ENCODE measurements at regions not wholly inside any gene's neighbourhood (a gene's known extent, or its start where the extent isn't known, plus 50 kb on each side); places are given as distances from the start of the nearest gene placed in this dataset.

GRCh38 chr10:114743521-114744231 lies 77.9 kb upstream of the FHIP2A start:
- no peaks in the 10 kb centered on the region for H3K4me1 ChIP-seq (replicated peaks in 1 of 4; ENCODE audit: control insufficient read depth in 3 of 4, insufficient read depth in 4 of 4, low read length in 3 of 4)
- H2BK12ac ChIP-seq (ENCODE audit: low read depth, low read length): no peak overlapping the region
- H2BK5ac ChIP-seq (ENCODE audit: low read depth, low read length): no peak overlapping the region
- H2BK120ac ChIP-seq (replicated peaks; ENCODE audit: low read depth, low read length): no peak overlapping the region
- FAIRE-seq (no peak), DNase-seq (ENCODE audit: low read depth in 1 of 2, low spot score in 2 of 2) (no peak)
- no peaks in the 10 kb centered on the region for H3K79me2 ChIP-seq (ENCODE audit: control insufficient read depth in 1 of 2, insufficient read depth in 2 of 2, low read length in 2 of 2)
- H3K36me3 ChIP-seq (ENCODE audit: control insufficient read depth in 2 of 4, insufficient read depth in 4 of 4, low read length in 3 of 4): no peaks in the 10 kb centered on the region
- no peak overlapping the region for H4K5ac ChIP-seq (ENCODE audit: insufficient read length, low read depth, low read length)
- no peak overlapping the region for H2BK15ac ChIP-seq (ENCODE audit: low read length)
- no peaks in the 10 kb centered on the region for H3K27me3 ChIP-seq (replicated peaks in 1 of 4; ENCODE audit: control insufficient read depth in 3 of 4, extremely low read depth in 1 of 4, insufficient read depth in 3 of 4, low read length in 3 of 4)
- H4K8ac ChIP-seq (ENCODE audit: extremely low read depth, insufficient read depth, low read length): no peak overlapping the region
- no peak overlapping the region for H3K56ac ChIP-seq (replicated peaks; ENCODE audit: insufficient read length, low read depth, low read length)
- no peak overlapping the region for H3K4me3 ChIP-seq (ENCODE audit: extremely low read depth in 1 of 4, insufficient read depth in 2 of 4, low read depth in 3 of 4, low read length in 4 of 4)
- H2AK5ac ChIP-seq (ENCODE audit: low read depth, low read length): no peak overlapping the region
- H3K4me2 ChIP-seq (ENCODE audit: insufficient read depth in 1 of 2, low read depth in 2 of 2, low read length in 2 of 2): no peak overlapping the region
- H3K9ac ChIP-seq (replicated peaks in 1 of 4; ENCODE audit: extremely low read depth in 1 of 4, low read depth in 3 of 4, low read length in 3 of 4): no peak overlapping the region
- POLR2A ChIA-PET (ENCODE audit: partially characterized antibody): no interaction called here
- H4K91ac ChIP-seq (replicated peaks; ENCODE audit: insufficient read length, low read length): no peak overlapping the region
- H3K18ac ChIP-seq (ENCODE audit: extremely low read depth, low read length): no peak overlapping the region
- WGBS, 2 experiments (ENCODE audit: extremely low coverage in 1 of 2, insufficient coverage in 1 of 2, insufficient read length in 1 of 2, insufficient replicate concordance in 2 of 2, low coverage in 1 of 2, low lambda C conversion rate in 2 of 2, missing lambda C conversion rate in 1 of 2): 92% methylated on average over 6 of the region's 6 CpGs; no CpG with 5 or more reads in 1 of the 2 experiments
- H3K4ac ChIP-seq (replicated peaks; ENCODE audit: insufficient read length, low read depth, low read length): no peak overlapping the region
- TF ChIP-seq TAF1 (IDR thresholded peaks at IDR 0.05; ENCODE audit: low read depth, low read length) (no peak), USF2 (IDR thresholded peaks at IDR 0.05; ENCODE audit: low read length) (no peak), KDM1A (IDR thresholded peaks at IDR 0.05; ENCODE audit: borderline replicate concordance, low read length) (no peak), RAD21 (IDR thresholded peaks at IDR 0.05 in 1 of 2, conservative IDR thresholded peaks at IDR 0.05 in 1 of 2; ENCODE audit: low read depth in 2 of 2, low read length in 2 of 2) (no peak), SIX5 (IDR thresholded peaks at IDR 0.05; ENCODE audit: low read depth, low read length) (no peak), GTF2F1 (IDR thresholded peaks at IDR 0.05; ENCODE audit: borderline replicate concordance, low read depth, low read length) (no peak)
- H2AFZ ChIP-seq (ENCODE audit: low read length): no peak overlapping the region
- no peaks in the 10 kb centered on the region for H4K20me1 ChIP-seq (replicated peaks in 1 of 2; ENCODE audit: control insufficient read depth in 1 of 2, insufficient read depth in 2 of 2, low read length in 2 of 2)
- no peaks in the 10 kb centered on the region for H3K9me3 ChIP-seq (ENCODE audit: insufficient read depth in 2 of 2, low read depth in 1 of 2, low read length in 1 of 2)
- H2BK20ac ChIP-seq (ENCODE audit: low read length): no peak overlapping the region
- H3K23ac ChIP-seq (ENCODE audit: insufficient read length): no peak overlapping the region
- no peaks in the 10 kb centered on the region for H3K23me2 ChIP-seq (ENCODE audit: low read depth, low read length)
- CTCF ChIA-PET (ENCODE audit: partially characterized antibody): no interaction called here
- no peaks in the 10 kb centered on the region for H3K79me1 ChIP-seq (ENCODE audit: low read depth, low read length)
- no peak overlapping the region for H3K27ac ChIP-seq (ENCODE audit: low read depth, low read length)
- no peak overlapping the region for H3K14ac ChIP-seq (ENCODE audit: insufficient read length)
